Non-pigmented ciliary epithelial cell (primary cell): ENCODE measurements at regions not wholly inside any gene's neighbourhood (a gene's known extent, or its start where the extent isn't known, plus 50 kb on each side); places are given as distances from the start of the nearest gene placed in this dataset.
"Not testable (repeated sequence)": the region's sequence is repeated elsewhere in the genome, so short reads cannot be mapped to it uniquely, and the experiment has no call there.

Experiments
- DNase-seq: peaks from one replicate; pipeline ENCODE4 v3.0.0-alpha.2; 2010; ENCODE audit warnings: low read depth

GRCh38 chrX:34404386-34405070 is 252.6 kb downstream of the TMEM47 start:
- DNase-seq: no peak

- no peak for DNase-seq
Measured at GRCh38 chrX:34401411-34401810, 255.7 kb downstream of the TMEM47 start.

- no peak for DNase-seq
Measured at GRCh38 chrX:34382416-34382815, 250.3 kb upstream of the FAM47A start.

GRCh38 chrX:34381241-34381640 is 249.1 kb upstream of the FAM47A start:
- DNase-seq: no peak

- DNase-seq: no peak
Measured at GRCh38 chrX:34379891-34380290, 247.8 kb upstream of the FAM47A start.

- DNase-seq: no peak
Measured at GRCh38 chrX:34377645-34378044, 245.5 kb upstream of the FAM47A start.

GRCh38 chrX:34371754-34372153 is 239.6 kb upstream of the FAM47A start:
- DNase-seq: no peak

- no peak for DNase-seq
Measured at GRCh38 chrX:34365471-34365870, 233.4 kb upstream of the FAM47A start.

GRCh38 chrX:34350561-34351335 is 218.6 kb upstream of the FAM47A start:
- DNase-seq: peak; percentile 5

GRCh38 chrX:34343001-34343400 is 210.9 kb upstream of the FAM47A start:
- DNase-seq: no peak

- no peak for DNase-seq
Measured at GRCh38 chrX:34341814-34342213, 209.7 kb upstream of the FAM47A start.

- no peak for DNase-seq
Measured at GRCh38 chrX:34341258-34341657, 209.1 kb upstream of the FAM47A start.

- no peak for DNase-seq
Measured at GRCh38 chrX:34338046-34338445, 205.9 kb upstream of the FAM47A start.

GRCh38 chrX:34335376-34335775 is 203.3 kb upstream of the FAM47A start:
- not testable (repeated sequence) for DNase-seq

- no peak for DNase-seq
Measured at GRCh38 chrX:34332334-34332733, 200.2 kb upstream of the FAM47A start.

- DNase-seq: no peak
Measured at GRCh38 chrX:34325460-34325859, 193.3 kb upstream of the FAM47A start.

- DNase-seq: not testable (repeated sequence)
Measured at GRCh38 chrX:34320424-34320823, 188.3 kb upstream of the FAM47A start.

GRCh38 chrX:34300871-34301270 is 168.8 kb upstream of the FAM47A start:
- DNase-seq: no peak

GRCh38 chrX:34299451-34299967 is 167.4 kb upstream of the FAM47A start:
- no peak for DNase-seq

GRCh38 chrX:34294665-34295064 is 162.6 kb upstream of the FAM47A start:
- no peak for DNase-seq

- no peak for DNase-seq
Measured at GRCh38 chrX:34288782-34289181, 156.7 kb upstream of the FAM47A start.

GRCh38 chrX:34279866-34280560 is 147.9 kb upstream of the FAM47A start:
- no peak for DNase-seq

- no peak for DNase-seq
Measured at GRCh38 chrX:34275699-34276098, 143.6 kb upstream of the FAM47A start.
